NB4 (cell line): ENCODE measurements at regions not wholly inside any gene's neighbourhood (a gene's known extent, or its start where the extent isn't known, plus 50 kb on each side); places are given as distances from the start of the nearest gene placed in this dataset.

ENCODE experiments used
- MAX ChIP-seq: IDR thresholded peaks from 2 replicates; pipeline ENCODE4 v1.6.1; 2011; ENCODE audit warnings: low read depth, low read length
- POLR2A ChIP-seq: IDR thresholded peaks from 2 replicates; pipeline ENCODE4 v1.6.1; 2011; ENCODE audit warnings: mild to moderate bottlenecking; ENCODE audit not compliant: insufficient read length; ENCODE audit errors: extremely low read depth

DNA sequence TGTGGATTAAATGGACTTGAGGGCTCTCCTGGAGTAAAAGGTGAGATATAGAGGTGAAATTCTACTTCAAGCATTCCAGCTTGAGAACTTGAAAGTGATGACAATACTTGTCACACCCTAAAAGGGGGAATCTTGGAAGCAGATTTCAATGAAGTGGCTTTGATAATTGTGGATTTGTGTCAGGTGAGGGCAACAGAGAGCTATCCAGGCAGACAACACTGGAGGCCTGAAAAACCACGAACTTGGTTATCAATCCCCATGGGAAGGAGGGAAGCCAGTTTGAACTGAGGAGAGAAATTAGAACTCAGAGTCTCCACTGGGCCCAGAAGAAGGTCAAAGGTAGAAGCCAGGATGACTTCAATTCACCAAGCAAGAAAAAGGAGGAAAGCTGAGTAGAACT is 263.9 kb downstream of the FIGN start:
- no peak for TF ChIP-seq MAX
- no peak for TF ChIP-seq POLR2A
